GM18505 (cell line): ENCODE measurements at regions not wholly inside any gene's neighbourhood (a gene's known extent, or its start where the extent isn't known, plus 50 kb on each side); places are given as distances from the start of the nearest gene placed in this dataset.

Experiments
- ATAC-seq: cut with Tn5 transposase; IDR thresholded peaks from one replicate; pipeline ENCODE4 v1.9.1; 2021; ENCODE audit not compliant: unreplicated experiment
- POLR2A ChIP-seq: IDR thresholded peaks from 4 replicates; pipeline ENCODE4 v1.6.1; 2011; ENCODE audit warnings: borderline replicate concordance; ENCODE audit not compliant: insufficient read depth, insufficient read length; ENCODE audit errors: extremely low read depth

DNA sequence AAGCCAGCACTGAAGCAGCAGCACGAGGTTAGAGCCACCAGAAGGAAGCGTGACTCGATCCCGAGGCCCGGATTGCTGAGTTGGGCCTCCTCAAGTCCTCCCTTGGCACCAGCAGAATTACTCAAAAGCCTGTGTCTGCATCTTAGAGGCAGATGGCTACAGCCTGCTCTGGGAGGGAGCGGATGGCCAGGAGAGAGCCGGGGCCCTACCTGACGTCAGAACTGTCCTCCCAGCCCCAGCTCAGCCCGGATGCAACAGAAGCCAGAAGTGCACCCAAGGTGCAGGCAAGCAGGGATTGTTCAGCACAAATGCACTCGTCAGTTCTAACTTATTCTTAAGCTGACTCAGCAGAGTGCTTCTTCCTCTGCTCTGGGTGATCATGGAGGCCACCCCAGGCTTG, 155.5 kb upstream of the RPS6KA2 start:
- TF ChIP-seq POLR2A: no peak
- ATAC-seq: no peak

- TF ChIP-seq POLR2A: no peak
- no peak for ATAC-seq
These were observed 154.3 kb upstream of the RPS6KA2 start for GRCh38 chr6:166781331-166781730.

DNA sequence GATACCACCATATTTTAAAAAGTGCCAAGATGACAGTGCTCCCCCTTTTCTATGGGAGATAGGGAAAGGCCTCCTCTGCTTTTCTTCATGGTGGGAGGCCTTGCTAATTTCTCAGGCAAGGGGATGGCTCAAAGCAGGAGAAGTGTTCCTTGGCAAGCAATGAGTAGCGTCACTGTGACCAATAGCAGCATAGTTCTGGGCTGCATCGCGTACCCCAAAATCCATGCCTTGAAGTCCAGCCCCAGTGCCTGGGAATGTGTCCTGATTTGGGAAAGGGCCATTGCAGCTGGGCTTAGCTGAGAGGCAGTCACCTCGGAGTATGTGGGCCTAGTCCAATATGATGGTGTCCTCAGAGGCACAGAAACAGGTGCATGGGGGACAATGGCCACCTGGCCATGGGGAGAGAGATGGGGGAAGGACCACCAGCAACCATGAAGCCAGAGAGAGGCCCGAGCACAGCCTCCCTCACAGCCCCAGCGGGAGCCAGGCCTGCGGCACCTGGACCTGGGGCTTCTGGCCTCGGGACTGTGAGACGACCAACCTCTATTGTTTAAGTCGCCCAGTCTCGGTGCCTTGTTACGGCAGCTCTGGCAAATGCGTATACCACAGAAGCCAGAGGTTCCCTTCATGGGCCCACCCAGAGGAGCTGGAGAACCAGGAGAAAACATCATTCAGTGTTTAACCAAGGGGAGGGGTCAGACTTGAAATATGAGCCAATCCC, 153.1 kb upstream of the RPS6KA2 start:
- ATAC-seq: no peak
- TF ChIP-seq POLR2A: no peak

GRCh38 chr6:166779381-166779780, 152.3 kb upstream of the RPS6KA2 start:
- no peak for TF ChIP-seq POLR2A
- ATAC-seq: no peak

DNA sequence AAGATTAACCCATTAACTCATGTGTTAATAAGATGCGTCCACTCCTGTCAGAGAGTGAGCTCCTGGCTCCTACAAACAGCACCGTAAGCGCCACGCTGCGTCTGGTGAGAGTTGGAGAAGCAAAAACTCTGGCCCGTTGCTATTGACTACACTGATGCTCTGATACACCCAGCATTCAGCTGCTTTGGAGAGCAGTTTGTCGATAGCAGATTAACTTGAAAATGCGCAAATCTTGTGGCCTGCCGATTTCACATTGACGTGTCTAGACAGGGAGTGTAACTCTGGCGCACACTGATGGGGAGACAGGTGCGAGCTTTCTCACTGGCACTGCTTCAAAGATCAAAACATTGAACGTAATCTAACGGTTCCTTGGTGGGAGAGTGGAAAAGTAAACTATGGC, 151.7 kb upstream of the RPS6KA2 start:
- TF ChIP-seq POLR2A: no peak
- no peak for ATAC-seq

DNA sequence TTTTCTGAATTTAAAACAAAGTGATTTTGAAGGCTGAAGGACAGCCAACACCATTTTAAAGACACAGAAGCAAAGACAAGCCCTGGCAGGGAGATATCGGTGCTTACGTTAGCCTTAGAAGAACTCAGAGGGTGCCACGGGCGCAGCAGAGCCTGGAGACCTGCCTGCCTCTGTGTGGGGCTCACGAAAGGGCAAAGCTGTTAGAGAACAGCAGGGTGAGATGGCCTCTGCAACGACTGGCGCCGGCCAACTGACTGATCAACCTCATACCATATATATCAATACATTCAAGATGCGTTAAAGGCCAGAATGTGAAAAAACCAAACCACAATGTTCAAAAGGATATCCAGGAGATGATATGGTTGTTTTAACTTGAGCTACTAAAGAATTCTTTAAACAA, 151.0 kb upstream of the RPS6KA2 start:
- TF ChIP-seq POLR2A: no peak

GRCh38 chr6:166777096-166777630, 150.1 kb upstream of the RPS6KA2 start:
- ATAC-seq: no peak
- no peak for TF ChIP-seq POLR2A

More for the DNA sequence above, 151.0 kb upstream of the RPS6KA2 start:
- no peak for ATAC-seq

GRCh38 chr6:166776571-166776970, 149.5 kb upstream of the RPS6KA2 start:
- no peak for ATAC-seq
- no peak for TF ChIP-seq POLR2A

GRCh38 chr6:166775923-166776220, 148.8 kb upstream of the RPS6KA2 start:
- no peak for ATAC-seq
- no peak for TF ChIP-seq POLR2A

- no peak for ATAC-seq
- no peak for TF ChIP-seq POLR2A
These were observed 148.3 kb upstream of the RPS6KA2 start for GRCh38 chr6:166775180-166775922.

GRCh38 chr6:166774770-166775169, 147.7 kb upstream of the RPS6KA2 start:
- no peak for TF ChIP-seq POLR2A
- no peak for ATAC-seq

GRCh38 chr6:166774292-166774691, 147.2 kb upstream of the RPS6KA2 start:
- no peak for TF ChIP-seq POLR2A
- no peak for ATAC-seq

GRCh38 chr6:166772518-166772917, 145.5 kb upstream of the RPS6KA2 start:
- ATAC-seq: no peak
- no peak for TF ChIP-seq POLR2A

DNA sequence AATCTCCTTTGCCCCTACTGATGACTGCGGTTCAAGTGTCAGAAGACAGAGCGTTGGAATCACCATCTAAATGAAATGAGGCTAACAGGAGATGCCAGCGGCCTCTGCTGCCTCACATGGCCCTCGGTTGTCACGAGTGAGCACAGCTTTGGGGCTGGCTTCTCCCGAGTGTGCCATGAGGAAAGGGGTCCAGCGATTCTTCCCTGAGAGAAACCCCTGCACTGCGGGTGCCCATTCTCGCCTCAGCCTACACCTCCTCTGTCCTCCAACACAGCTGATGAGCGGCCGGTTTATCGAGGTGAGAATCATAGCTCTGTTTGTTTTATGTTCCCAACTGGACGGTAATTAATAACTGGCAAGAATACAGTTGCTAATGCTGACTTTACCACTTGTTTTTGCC, 144.7 kb upstream of the RPS6KA2 start:
- TF ChIP-seq POLR2A: no peak
- ATAC-seq: no peak
